A673 (cell line): ENCODE measurements at regions not wholly inside any gene's neighbourhood (a gene's known extent, or its start where the extent isn't known, plus 50 kb on each side); places are given as distances from the start of the nearest gene placed in this dataset.

Source experiments
- BruUV-seq: library from RNA; stranded (reverse); fragments of 400-500 nt; replicated peaks from 2 replicates; lab custom pipeline; 2021; lab: Mats Ljungman, UMichigan
- CTCF ChIA-PET: fragments of 300-600 bp; sonication (Branson Sonifier 250); formaldehyde crosslinking; loops from one replicate; lab custom pipeline; 2022; ENCODE audit warnings: antibody characterized with exemption; lab: Charles Lee
- POLR2A ChIA-PET: fragments of 300-600 bp; sonication (Branson Sonifier 250); formaldehyde crosslinking; loops from one replicate; lab custom pipeline; 2022; ENCODE audit warnings: antibody characterized with exemption; ENCODE audit not compliant: low non-redundant PET; lab: Charles Lee
- DNase-seq: peaks from one replicate; pipeline ENCODE4 v3.0.0-alpha.2; 2015; ENCODE audit warnings: low spot score
- H3K27ac ChIP-seq: fragments of 200-600 bp; sonication (generic); 2 replicates; pipeline ENCODE4 v1.5.1; 2016; ENCODE audit warnings: mixed run types, low read depth, mild to moderate bottlenecking, mixed read lengths, antibody characterized with exemption, low read length; ENCODE audit not compliant: poor library complexity, severe bottlenecking
- H3K27me3 ChIP-seq: fragments of 200-600 bp; sonication (generic); replicated peaks from 2 replicates; pipeline ENCODE4 v1.6.1; 2017; ENCODE audit warnings: mixed run types, low read depth, mild to moderate bottlenecking, mixed read lengths, antibody characterized with exemption, low read length; ENCODE audit not compliant: insufficient read depth, poor library complexity
- H3K36me3 ChIP-seq: fragments of 200-600 bp; sonication (generic); 2 replicates; pipeline ENCODE4 v1.6.1; 2016; ENCODE audit warnings: mixed run types, mild to moderate bottlenecking, mixed read lengths, antibody characterized with exemption, low read length; ENCODE audit not compliant: insufficient read depth, poor library complexity, severe bottlenecking
- H3K4me1 ChIP-seq: fragments of 200-600 bp; sonication (generic); 2 replicates; pipeline ENCODE4 v1.6.1; 2017; ENCODE audit warnings: mixed run types, mild to moderate bottlenecking, mixed read lengths, antibody characterized with exemption, low read length; ENCODE audit not compliant: insufficient read depth, poor library complexity, severe bottlenecking
- H3K4me3 ChIP-seq: fragments of 200-600 bp; sonication (generic); 2 replicates; pipeline ENCODE4 v1.5.1; 2016; ENCODE audit warnings: low read depth, mixed run types, mild to moderate bottlenecking, mixed read lengths, low read length; ENCODE audit not compliant: poor library complexity, severe bottlenecking
- H3K9me3 ChIP-seq: fragments of 200-600 bp; sonication (generic); 2 replicates; pipeline ENCODE4 v1.6.1; 2016; ENCODE audit warnings: mixed run types, low read depth, mild to moderate bottlenecking, mixed read lengths, antibody characterized with exemption, low read length; ENCODE audit not compliant: poor library complexity, severe bottlenecking
- CTCF ChIP-seq: fragments of 300-800, 200-600 bp; sonication (generic); conservative IDR thresholded peaks from 2 replicates; pipeline ENCODE4 v1.5.1; 2017; ENCODE audit warnings: low read depth, mild to moderate bottlenecking, antibody characterized with exemption, low read length, moderate library complexity, mixed read lengths
- EZH2 ChIP-seq: fragments of 200-600 bp; sonication (generic); IDR thresholded peaks from 2 replicates; pipeline ENCODE4 v1.6.1; 2017; ENCODE audit warnings: borderline replicate concordance, low read depth, mild to moderate bottlenecking, mixed read lengths, antibody characterized with exemption, low read length; ENCODE audit not compliant: poor library complexity, severe bottlenecking
- intact Hi-C: fragments of 100-400 bp; cut with micrococcal nuclease; formaldehyde crosslinking; loops from one replicate; pipeline ENCODE4 v1.10.0; 2022; ENCODE audit not compliant: unreplicated experiment

GRCh38 chr3:6155650-6156338, 705.1 kb upstream of the GRM7 start:
- Histone ChIP-seq H3K9me3 (no peaks in the 10 kb centered on the region), H3K36me3 (no peaks in the 10 kb centered on the region), H3K4me3 (no peak overlapping the region), H3K27ac (no peak overlapping the region), H3K4me1 (no peaks in the 10 kb centered on the region), H3K27me3 (peaks cover 14% of the 10 kb centered on the region)
- ChIA-PET CTCF (no interaction called here), POLR2A (no interaction called here)
- TF ChIP-seq EZH2 (no peak), CTCF (no peak)
- intact Hi-C loops: no loop called here
- no TSS peak for BruUV-seq
- no peak for DNase-seq

DNA sequence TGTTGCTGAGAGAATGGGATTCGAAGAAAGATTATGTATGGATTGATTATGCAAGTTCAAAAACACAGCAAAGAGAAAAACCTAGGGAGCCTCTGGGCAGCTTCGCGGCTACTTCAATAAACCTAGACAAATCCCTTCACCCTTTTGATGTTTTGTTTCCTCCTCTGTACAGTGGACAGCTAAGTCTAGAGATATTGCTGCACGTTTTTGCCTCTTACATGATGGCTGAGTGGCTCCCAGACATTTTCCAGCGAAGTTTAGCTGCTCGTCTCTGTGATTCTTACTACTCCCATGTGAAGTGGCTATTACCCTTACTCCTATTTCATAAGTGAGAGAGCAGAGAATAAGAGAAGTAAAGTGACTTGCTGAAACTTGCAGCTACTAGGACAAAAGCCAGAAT, 695.0 kb upstream of the GRM7 start:
- Histone ChIP-seq H3K27ac (no peak overlapping the region), H3K36me3 (no peaks in the 10 kb centered on the region), H3K4me3 (no peak overlapping the region), H3K9me3 (no peaks in the 10 kb centered on the region), H3K27me3 (peaks cover 33% of the 10 kb centered on the region), H3K4me1 (no peaks in the 10 kb centered on the region)
- ChIA-PET POLR2A (no interaction called here), CTCF (no interaction called here)
- BruUV-seq: no TSS peak
- TF ChIP-seq CTCF (no peak), EZH2 (no peak)
- intact Hi-C loops: no loop called here
- DNase-seq: no peak

- no peaks in the 10 kb centered on the region for H3K4me1 ChIP-seq
- BruUV-seq: no TSS peak
- H3K36me3 ChIP-seq: no peaks in the 10 kb centered on the region
- H3K27ac ChIP-seq: no peak overlapping the region
- intact Hi-C loops: no loop called here
- ChIA-PET CTCF (no interaction called here), POLR2A (no interaction called here)
- no peak overlapping the region for H3K4me3 ChIP-seq
- no peak for DNase-seq
- no peaks in the 10 kb centered on the region for H3K9me3 ChIP-seq
- no peak for TF ChIP-seq EZH2
- TF ChIP-seq CTCF: no peak
- H3K27me3 ChIP-seq: peaks cover 28% of the 10 kb centered on the region
Observed at GRCh38 chr3:6168256-6168655, 692.7 kb upstream of the GRM7 start.
